DND-41 (cell line): ENCODE measurements at regions not wholly inside any gene's neighbourhood (a gene's known extent, or its start where the extent isn't known, plus 50 kb on each side); places are given as distances from the start of the nearest gene placed in this dataset.

Source experiments
- CTCF ChIP-seq: IDR thresholded peaks from 2 replicates; pipeline ENCODE4 v1.5.1; 2012; ENCODE audit warnings: borderline replicate concordance, low read length, moderate library complexity, mild to moderate bottlenecking; ENCODE audit not compliant: poor library complexity, severe bottlenecking; ENCODE audit errors: extremely low read depth
- EZH2 ChIP-seq: IDR thresholded peaks from 3 replicates; pipeline ENCODE4 v1.6.1; 2012; ENCODE audit warnings: borderline replicate concordance, low read depth, mild to moderate bottlenecking, moderate library complexity, low read length, inconsistent platforms; ENCODE audit not compliant: severe bottlenecking

GRCh38 chr6:12361042-12361765 is 71.0 kb downstream of the EDN1 start:
- TF ChIP-seq EZH2: no peak
- no peak for TF ChIP-seq CTCF
